Loucy (cell line): ENCODE measurements at regions not wholly inside any gene's neighbourhood (a gene's known extent, or its start where the extent isn't known, plus 50 kb on each side); places are given as distances from the start of the nearest gene placed in this dataset.
"Not testable (repeated sequence)": the region's sequence is repeated elsewhere in the genome, so short reads cannot be mapped to it uniquely, and the experiment has no call there.

Experiments used
- H2AFZ ChIP-seq: fragments of 200-600 bp; sonication (generic); 2 replicates; pipeline ENCODE4 v1.6.0; 2016; ENCODE audit warnings: antibody characterized with exemption, mild to moderate bottlenecking, low read length, moderate library complexity
- H3F3A ChIP-seq: fragments of 200-600 bp; 2 replicates; pipeline ENCODE4 v1.6.0; 2016; ENCODE audit warnings: antibody characterized with exemption, low read depth, mild to moderate bottlenecking
- H3K27me3 ChIP-seq: fragments of 200-600 bp; sonication (generic); 2 replicates; pipeline ENCODE4 v1.6.1; 2014; ENCODE audit warnings: low read length, mild to moderate bottlenecking; ENCODE audit not compliant: insufficient read depth, poor library complexity, severe bottlenecking
- H3K36me3 ChIP-seq: fragments of 200-600 bp; sonication (generic); 2 replicates; pipeline ENCODE4 v1.6.1; 2016; ENCODE audit warnings: low read length; ENCODE audit not compliant: insufficient read depth
- H3K4me1 ChIP-seq: fragments of 200-600 bp; sonication (generic); 2 replicates; pipeline ENCODE4 v1.5.1; 2014; ENCODE audit warnings: low read length, mild to moderate bottlenecking; ENCODE audit not compliant: insufficient read depth, poor library complexity, severe bottlenecking
- H3K4me2 ChIP-seq: fragments of 200-600 bp; sonication (generic); 2 replicates; pipeline ENCODE4 v1.6.0; 2014; ENCODE audit warnings: antibody characterized with exemption, low read length, low read depth, mild to moderate bottlenecking; ENCODE audit not compliant: poor library complexity, severe bottlenecking
- H3K4me3 ChIP-seq: fragments of 200-600 bp; sonication (generic); 2 replicates; pipeline ENCODE4 v1.5.1; 2014; ENCODE audit warnings: low read length, mild to moderate bottlenecking, mixed read lengths; ENCODE audit not compliant: poor library complexity, severe bottlenecking
- H3K79me2 ChIP-seq: fragments of 200-600 bp; sonication (generic); 2 replicates; pipeline ENCODE4 v1.6.1; 2014; ENCODE audit warnings: low read length; ENCODE audit not compliant: insufficient read depth
- H3K9ac ChIP-seq: fragments of 200-600 bp; sonication (generic); 2 replicates; pipeline ENCODE4 v1.6.0; 2014; ENCODE audit warnings: mild to moderate bottlenecking, low read depth, low read length, moderate library complexity; ENCODE audit not compliant: poor library complexity, severe bottlenecking
- H3K9me2 ChIP-seq: fragments of 200-600 bp; sonication (generic); replicated peaks from 2 replicates; pipeline ENCODE4 v1.6.1; 2016; ENCODE audit warnings: low read depth, low read length, mixed read lengths
- H3K9me3 ChIP-seq: fragments of 200-600 bp; sonication (generic); 2 replicates; pipeline ENCODE4 v1.6.1; 2014; ENCODE audit warnings: mild to moderate bottlenecking, antibody characterized with exemption, low read length, low read depth; ENCODE audit not compliant: insufficient read depth
- H4K20me1 ChIP-seq: fragments of 200-600 bp; sonication (generic); 2 replicates; pipeline ENCODE4 v1.6.0; 2014; ENCODE audit warnings: antibody characterized with exemption, low read length, mild to moderate bottlenecking; ENCODE audit not compliant: insufficient read depth, poor library complexity, severe bottlenecking
- CTCF ChIP-seq: fragments of 200-600 bp; sonication (generic); conservative IDR thresholded peaks from 2 replicates; pipeline ENCODE4 v1.5.1; 2014; ENCODE audit warnings: mild to moderate bottlenecking, antibody characterized with exemption, low read length
- EZH2phosphoT487 ChIP-seq: fragments of 200-600 bp; IDR thresholded peaks from 2 replicates; pipeline ENCODE4 v1.6.1; 2018; ENCODE audit warnings: antibody characterized with exemption, mild to moderate bottlenecking, moderate library complexity, borderline replicate concordance

GRCh38 chr6:69466979-69467570 lies 329.7 kb downstream of the LMBRD1 start:
- H3F3A ChIP-seq = no peaks in the 10 kb centered on the region
- no peak overlapping the region for H3K4me2 ChIP-seq
- no peaks in the 10 kb centered on the region for H3K79me2 ChIP-seq
- H3K36me3 ChIP-seq = no peaks in the 10 kb centered on the region
- H2AFZ ChIP-seq = no peak overlapping the region
- H3K4me3 ChIP-seq = no peak overlapping the region
- no peaks in the 10 kb centered on the region for H4K20me1 ChIP-seq
- no peaks in the 10 kb centered on the region for H3K4me1 ChIP-seq
- no peaks in the 10 kb centered on the region for H3K9me2 ChIP-seq
- TF ChIP-seq EZH2phosphoT487 = no peak
- TF ChIP-seq CTCF = no peak
- H3K27me3 ChIP-seq = no peaks in the 10 kb centered on the region
- no peak overlapping the region for H3K9ac ChIP-seq
- no peaks in the 10 kb centered on the region for H3K9me3 ChIP-seq

- H3K79me2 ChIP-seq = no peaks in the 10 kb centered on the region
- H4K20me1 ChIP-seq = no peaks in the 10 kb centered on the region
- TF ChIP-seq CTCF = no peak
- TF ChIP-seq EZH2phosphoT487 = no peak
- H3K9me3 ChIP-seq = no peaks in the 10 kb centered on the region
- H3K9ac ChIP-seq = no peak overlapping the region
- H3K4me1 ChIP-seq = no peaks in the 10 kb centered on the region
- no peaks in the 10 kb centered on the region for H3K9me2 ChIP-seq
- no peak overlapping the region for H3K4me3 ChIP-seq
- H3K27me3 ChIP-seq = no peaks in the 10 kb centered on the region
- no peaks in the 10 kb centered on the region for H3K36me3 ChIP-seq
- H2AFZ ChIP-seq = no peak overlapping the region
- H3K4me2 ChIP-seq = no peak overlapping the region
- H3F3A ChIP-seq = no peaks in the 10 kb centered on the region
These were observed 330.9 kb downstream of the LMBRD1 start for GRCh38 chr6:69465866-69466265.

- H3F3A ChIP-seq = no peaks in the 10 kb centered on the region
- no peaks in the 10 kb centered on the region for H3K27me3 ChIP-seq
- no peak for TF ChIP-seq CTCF
These were observed 340.7 kb downstream of the LMBRD1 start for GRCh38 chr6:69456086-69456485.

GRCh38 chr6:69454619-69455018 lies 342.2 kb downstream of the LMBRD1 start:
- H3K9me3 ChIP-seq = not testable (repeated sequence)

More at GRCh38 chr6:69456086-69456485, 340.7 kb downstream of the LMBRD1 start:
- Histone ChIP-seq H3K9me3 (0 out of 2 replicates have a peak, but pooled peaks cover under 1% of the 10 kb centered on the region), H3K9me2 (no peaks in the 10 kb centered on the region), H3K4me1 (no peaks in the 10 kb centered on the region), H3K4me2 (no peak overlapping the region), H3K36me3 (no peaks in the 10 kb centered on the region), H4K20me1 (no peaks in the 10 kb centered on the region), H3K79me2 (no peaks in the 10 kb centered on the region), H3K9ac (no peak overlapping the region), H2AFZ (no peak overlapping the region), H3K4me3 (no peak overlapping the region)

GRCh38 chr6:69450493-69450892 lies 346.3 kb downstream of the LMBRD1 start:
- not testable (repeated sequence) for H3K27me3 ChIP-seq, H3K9me2 ChIP-seq, H3K4me3 ChIP-seq, H3K4me2 ChIP-seq, H3K9me3 ChIP-seq, H2AFZ ChIP-seq, H3K9ac ChIP-seq, H3K4me1 ChIP-seq, H3K36me3 ChIP-seq, H3F3A ChIP-seq, H4K20me1 ChIP-seq, H3K79me2 ChIP-seq

More at GRCh38 chr6:69454619-69455018, 342.2 kb downstream of the LMBRD1 start:
- not testable (repeated sequence) for H3K36me3 ChIP-seq, H3F3A ChIP-seq, H3K4me3 ChIP-seq, H3K27me3 ChIP-seq, H3K9me2 ChIP-seq, H3K9ac ChIP-seq, H3K79me2 ChIP-seq, H3K4me2 ChIP-seq, H2AFZ ChIP-seq, H4K20me1 ChIP-seq, H3K4me1 ChIP-seq
